Activated T-cell treated with anti-CD3 and anti-CD28 coated beads, Interleukin-2, amount 50 U/mL, for 24 hours (primary cell): ENCODE measurements at regions not wholly inside any gene's neighbourhood (a gene's known extent, or its start where the extent isn't known, plus 50 kb on each side); places are given as distances from the start of the nearest gene placed in this dataset.

Source experiments
- DNase-seq: peaks from one replicate; pipeline ENCODE4 v3.0.0-alpha.2; 2020
- H3K27ac Mint-ChIP-seq: 2 replicates; pipeline ENCODE4 v1.8.0; 2020; ENCODE audit warnings: mild to moderate bottlenecking, mixed read lengths
- H3K27me3 Mint-ChIP-seq: 2 replicates; pipeline ENCODE4 v1.8.0; 2020; ENCODE audit warnings: mixed read lengths
- H3K36me3 Mint-ChIP-seq: 2 replicates; pipeline ENCODE4 v1.8.0; 2020; ENCODE audit warnings: low read depth, mixed read lengths
- H3K4me1 Mint-ChIP-seq: 2 replicates; pipeline ENCODE4 v1.8.0; 2020; ENCODE audit warnings: low read depth, mixed read lengths
- H3K4me3 Mint-ChIP-seq: 2 replicates; pipeline ENCODE4 v1.8.0; 2020; ENCODE audit warnings: mild to moderate bottlenecking, moderate library complexity, mixed read lengths
- H3K9me3 Mint-ChIP-seq: 2 replicates; pipeline ENCODE4 v1.8.0; 2020; ENCODE audit warnings: mixed read lengths

GRCh38 chr3:9301091-9301490 lies 51.6 kb upstream of the SRGAP3 start:
- peaks cover 4% of the 10 kb centered on the region for H3K9me3 Mint-ChIP-seq
- no peak overlapping the region for H3K4me3 Mint-ChIP-seq
- H3K27ac Mint-ChIP-seq, result no peak overlapping the region
- H3K27me3 Mint-ChIP-seq, result peaks cover 20% of the 10 kb centered on the region
- no peaks in the 10 kb centered on the region for H3K36me3 Mint-ChIP-seq
- H3K4me1 Mint-ChIP-seq, result peaks cover 15% of the 10 kb centered on the region
- DNase-seq, result no peak

- H3K27ac Mint-ChIP-seq, result no peak overlapping the region
- peaks cover 15% of the 10 kb centered on the region for H3K4me1 Mint-ChIP-seq
- H3K27me3 Mint-ChIP-seq, result peaks cover 18% of the 10 kb centered on the region
- no peak for DNase-seq
- no peak overlapping the region for H3K4me3 Mint-ChIP-seq
- no peaks in the 10 kb centered on the region for H3K36me3 Mint-ChIP-seq
- H3K9me3 Mint-ChIP-seq, result peaks cover 4% of the 10 kb centered on the region
These were observed 52.4 kb upstream of the SRGAP3 start for GRCh38 chr3:9301798-9302197.

GRCh38 chr3:9302425-9303181 lies 53.2 kb upstream of the SRGAP3 start:
- Mint-ChIP-seq H3K4me3 (peak overlapping the region; percentile 44), H3K4me1 (peaks cover 15% of the 10 kb centered on the region), H3K27me3 (peaks cover 15% of the 10 kb centered on the region), H3K9me3 (peaks cover 4% of the 10 kb centered on the region), H3K27ac (no peak overlapping the region), H3K36me3 (no peaks in the 10 kb centered on the region)
- DNase-seq, result peak; percentile 85

GRCh38 chr3:9308298-9308990 lies 54.4 kb upstream of the THUMPD3 start:
- Mint-ChIP-seq H3K4me3 (no peak overlapping the region), H3K9me3 (no peaks in the 10 kb centered on the region), H3K4me1 (no peaks in the 10 kb centered on the region), H3K27ac (no peak overlapping the region), H3K27me3 (peaks cover 7% of the 10 kb centered on the region), H3K36me3 (no peaks in the 10 kb centered on the region)
- DNase-seq, result no peak

- no peaks in the 10 kb centered on the region for H3K9me3 Mint-ChIP-seq
- no peak overlapping the region for H3K4me3 Mint-ChIP-seq
- DNase-seq, result no peak
- no peak overlapping the region for H3K27ac Mint-ChIP-seq
- no peaks in the 10 kb centered on the region for H3K4me1 Mint-ChIP-seq
- peaks cover 11% of the 10 kb centered on the region for H3K27me3 Mint-ChIP-seq
- H3K36me3 Mint-ChIP-seq, result no peaks in the 10 kb centered on the region
These were observed 52.8 kb upstream of the THUMPD3 start for GRCh38 chr3:9310043-9310442.

- Mint-ChIP-seq H3K9me3 (no peaks in the 10 kb centered on the region), H3K4me1 (no peaks in the 10 kb centered on the region), H3K27ac (no peak overlapping the region), H3K36me3 (no peaks in the 10 kb centered on the region), H3K4me3 (no peak overlapping the region), H3K27me3 (peaks cover 15% of the 10 kb centered on the region)
- no peak for DNase-seq
These were observed 51.6 kb upstream of the THUMPD3 start for GRCh38 chr3:9311228-9311627.
